Endothelial cell of umbilical vein (primary cell): ENCODE measurements at regions not wholly inside any gene's neighbourhood (a gene's known extent, or its start where the extent isn't known, plus 50 kb on each side); places are given as distances from the start of the nearest gene placed in this dataset.

Experiments used
- BruUV-seq: library from RNA; stranded (reverse); fragments of 400-500 nt; replicated peaks from 2 replicates; lab custom pipeline; 2021; lab: Mats Ljungman, UMichigan
- CTCF ChIA-PET: fragments of 300-600, 350-600 bp; sonication (Branson Sonifier 250); formaldehyde crosslinking; loops from one replicate; lab custom pipeline; 2021; ENCODE audit warnings: antibody characterized with exemption, inconsistent platforms; lab: Charles Lee
- POLR2A ChIA-PET: fragments of 300-600, 350-600 bp; sonication (Branson Sonifier 250); formaldehyde crosslinking; loops from one replicate; lab custom pipeline; 2021; ENCODE audit warnings: antibody characterized with exemption, inconsistent platforms; lab: Charles Lee
- DNase-seq: peaks from one replicate; pipeline ENCODE4 v3.0.0-alpha.2; 2011; ENCODE audit warnings: low read depth, low spot score
- FAIRE-seq: peaks from 2 replicates; lab custom pipeline; 2011; peaks lifted over from hg19 to GRCh38; lab: Jason Lieb, UNC
- H2AFZ ChIP-seq: 2 replicates; pipeline ENCODE4 v1.6.0; 2012; ENCODE audit warnings: low read depth, low read length, control low read depth, inconsistent platforms
- H3K27ac ChIP-seq: 2 replicates; pipeline ENCODE4 v1.5.1; 2011; ENCODE audit warnings: low read depth, mild to moderate bottlenecking, control low read depth, low read length, moderate library complexity; ENCODE audit not compliant: insufficient read depth
- H3K27me3 ChIP-seq, 2 experiments: 2 replicates each; pipeline versions ENCODE4 v1.6.0 to v1.6.1; 2011; ENCODE audit warnings: low read length in 2 of 2, mixed read lengths in 1 of 2; ENCODE audit not compliant: control insufficient read depth in 2 of 2, insufficient read depth in 2 of 2
- H3K36me3 ChIP-seq, 2 experiments: 2 replicates in 1 of 2; 3 replicates in 1 of 2; pipeline ENCODE4 v1.5.1; 2011; ENCODE audit warnings: low read length in 2 of 2, mild to moderate bottlenecking in 1 of 2, moderate library complexity in 1 of 2; ENCODE audit not compliant: control insufficient read depth in 2 of 2, insufficient read depth in 2 of 2; ENCODE audit errors: extremely low read depth in 1 of 2
- H3K4me1 ChIP-seq: 3 replicates; pipeline ENCODE4 v1.5.1; 2011; ENCODE audit warnings: mild to moderate bottlenecking, low read length; ENCODE audit not compliant: control insufficient read depth, insufficient read depth; ENCODE audit errors: extremely low read depth
- H3K4me2 ChIP-seq: 2 replicates; pipeline ENCODE4 v1.6.1; 2011; ENCODE audit warnings: low read length, control low read depth, mixed read lengths; ENCODE audit not compliant: insufficient read depth
- H3K4me3 ChIP-seq, 3 experiments: fragments of 200-600 bp in 1 of 3; sonication (generic), shearing (Covaris generic) in 1 of 3; replicated peaks in 1 of 3; 2 replicates each; pipeline ENCODE4 v1.5.1; 2011 to 2016; ENCODE audit warnings: control low read depth in 3 of 3, low read length in 3 of 3, mild to moderate bottlenecking in 2 of 3, inconsistent platforms in 1 of 3, low read depth in 1 of 3, moderate library complexity in 1 of 3; ENCODE audit not compliant: insufficient read depth in 1 of 3
- H3K79me2 ChIP-seq: 2 replicates; pipeline ENCODE4 v1.6.0; 2012; ENCODE audit warnings: low read length, inconsistent platforms; ENCODE audit not compliant: control insufficient read depth, insufficient read depth
- H3K9ac ChIP-seq: replicated peaks from 2 replicates; pipeline ENCODE3; 2011; ENCODE audit warnings: low read length, control low read depth; ENCODE audit not compliant: insufficient read depth; ENCODE audit errors: extremely low read depth
- H3K9me1 ChIP-seq: replicated peaks from 3 replicates; pipeline ENCODE4 v1.6.0; 2011; ENCODE audit warnings: mild to moderate bottlenecking, low read length; ENCODE audit not compliant: control insufficient read depth, insufficient read depth; ENCODE audit errors: extremely low read depth
- H3K9me3 ChIP-seq: replicated peaks from 2 replicates; pipeline ENCODE4 v1.5.1; 2012; ENCODE audit warnings: low read length, inconsistent platforms; ENCODE audit not compliant: control insufficient read depth, insufficient read depth
- H4K20me1 ChIP-seq: replicated peaks from 2 replicates; pipeline ENCODE3; 2011; ENCODE audit warnings: mild to moderate bottlenecking, low read length; ENCODE audit not compliant: control insufficient read depth, insufficient read depth; ENCODE audit errors: extremely low read depth
- EZH2 ChIP-seq: IDR thresholded peaks from 2 replicates; pipeline ENCODE4 v1.6.1; 2012; ENCODE audit warnings: borderline replicate concordance, low read depth, mild to moderate bottlenecking, moderate library complexity, low read length, inconsistent platforms; ENCODE audit not compliant: severe bottlenecking
- FOS ChIP-seq: IDR thresholded peaks from 2 replicates; pipeline ENCODE4 v1.6.1; 2011; ENCODE audit warnings: mild to moderate bottlenecking, low read length, moderate library complexity, borderline replicate concordance; ENCODE audit not compliant: insufficient read depth
- GATA2 ChIP-seq: IDR thresholded peaks from 2 replicates; pipeline ENCODE4 v1.7.0; 2011; ENCODE audit warnings: low read depth, mild to moderate bottlenecking, moderate library complexity, mixed read lengths, low read length; ENCODE audit not compliant: insufficient read length, insufficient read depth
- JUN ChIP-seq: IDR thresholded peaks from 2 replicates; pipeline ENCODE4 v1.6.1; 2011; ENCODE audit warnings: borderline replicate concordance, low read depth; ENCODE audit not compliant: insufficient read length, insufficient read depth
- MYC ChIP-seq: IDR thresholded peaks from one replicate; pipeline ENCODE4 v1.6.1; 2011; ENCODE audit warnings: mild to moderate bottlenecking, low read depth, low read length
- POLR2A ChIP-seq: IDR thresholded peaks from 2 replicates; pipeline ENCODE4 v1.6.1; 2012; ENCODE audit warnings: low read depth, mild to moderate bottlenecking, control low read depth, low read length
- POLR2AphosphoS5 ChIP-seq: IDR thresholded peaks from 2 replicates; pipeline ENCODE4 v1.6.1; 2012; ENCODE audit warnings: low read depth, mild to moderate bottlenecking, control low read depth, low read length, moderate library complexity; ENCODE audit not compliant: insufficient read depth
- dilution Hi-C: fragments of 300-500 bp; cut with MboI; formaldehyde crosslinking; loops from one replicate; pipeline ENCODE4 v1.15.0; 2019; ENCODE audit warnings: low sequenced_read_pairs; ENCODE audit not compliant: extremely low pct_ligation_motif_present
- intact Hi-C: fragments of 100-400 bp; cut with micrococcal nuclease; formaldehyde crosslinking; loops from one replicate; pipeline ENCODE4 v1.10.0; 2022
- TF ChIP-seq, protein P1 (sequence below), 2 donors: IDR thresholded peaks; 1 replicate in 1 of 2; 2 replicates in 1 of 2; pipeline ENCODE4 v1.5.1; 2011; ENCODE audit warnings: low read length in 2 of 2, mild to moderate bottlenecking in 2 of 2, moderate library complexity in 2 of 2, control low read depth in 1 of 2, inconsistent platforms in 1 of 2, low read depth in 1 of 2; ENCODE audit not compliant: insufficient read depth in 1 of 2; ENCODE audit errors: extremely low read depth in 1 of 2
- TF ChIP-seq, protein P2 (sequence below): IDR thresholded peaks from 2 replicates; pipeline ENCODE4 v1.6.1; 2011; ENCODE audit not compliant: insufficient read depth, insufficient read length

DNA sequence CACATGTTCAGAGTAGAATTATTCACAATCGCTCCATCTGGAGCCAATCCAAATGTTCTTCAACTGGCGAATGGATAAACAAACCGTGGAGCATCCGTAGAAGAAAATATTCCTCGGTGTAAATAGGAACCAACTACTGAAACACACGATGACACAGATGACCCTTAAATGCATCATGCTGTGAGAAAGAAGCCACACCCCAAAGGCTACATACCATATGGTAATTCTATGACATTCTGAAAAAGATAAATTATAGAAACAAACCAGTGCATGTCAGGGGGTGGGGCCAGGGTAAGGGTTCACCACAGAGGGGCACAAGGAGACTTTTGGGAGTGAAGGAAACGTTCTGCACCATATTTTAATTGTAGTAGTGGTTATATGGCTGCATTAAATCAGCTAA lies 312.2 kb upstream of the SMIM21 start:
- CTCF ChIA-PET = no interaction called here
- no peak overlapping the region for H3K4me3 ChIP-seq
- H2AFZ ChIP-seq = no peak overlapping the region
- no peaks in the 10 kb centered on the region for H3K27me3 ChIP-seq
- H3K9me3 ChIP-seq = peaks cover 4% of the 10 kb centered on the region
- TF ChIP-seq, protein P1, sequence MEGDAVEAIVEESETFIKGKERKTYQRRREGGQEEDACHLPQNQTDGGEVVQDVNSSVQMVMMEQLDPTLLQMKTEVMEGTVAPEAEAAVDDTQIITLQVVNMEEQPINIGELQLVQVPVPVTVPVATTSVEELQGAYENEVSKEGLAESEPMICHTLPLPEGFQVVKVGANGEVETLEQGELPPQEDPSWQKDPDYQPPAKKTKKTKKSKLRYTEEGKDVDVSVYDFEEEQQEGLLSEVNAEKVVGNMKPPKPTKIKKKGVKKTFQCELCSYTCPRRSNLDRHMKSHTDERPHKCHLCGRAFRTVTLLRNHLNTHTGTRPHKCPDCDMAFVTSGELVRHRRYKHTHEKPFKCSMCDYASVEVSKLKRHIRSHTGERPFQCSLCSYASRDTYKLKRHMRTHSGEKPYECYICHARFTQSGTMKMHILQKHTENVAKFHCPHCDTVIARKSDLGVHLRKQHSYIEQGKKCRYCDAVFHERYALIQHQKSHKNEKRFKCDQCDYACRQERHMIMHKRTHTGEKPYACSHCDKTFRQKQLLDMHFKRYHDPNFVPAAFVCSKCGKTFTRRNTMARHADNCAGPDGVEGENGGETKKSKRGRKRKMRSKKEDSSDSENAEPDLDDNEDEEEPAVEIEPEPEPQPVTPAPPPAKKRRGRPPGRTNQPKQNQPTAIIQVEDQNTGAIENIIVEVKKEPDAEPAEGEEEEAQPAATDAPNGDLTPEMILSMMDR (IDR thresholded peaks at IDR 0.05; ENCODE audit: extremely low read depth in 1 of 2, insufficient read depth in 1 of 2, low read depth in 1 of 2, low read length in 2 of 2) = no peak
- no peak for TF ChIP-seq POLR2AphosphoS5
- TF ChIP-seq, protein P2, sequence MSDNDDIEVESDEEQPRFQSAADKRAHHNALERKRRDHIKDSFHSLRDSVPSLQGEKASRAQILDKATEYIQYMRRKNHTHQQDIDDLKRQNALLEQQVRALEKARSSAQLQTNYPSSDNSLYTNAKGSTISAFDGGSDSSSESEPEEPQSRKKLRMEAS = no peak
- no peak for TF ChIP-seq POLR2A
- TF ChIP-seq JUN = no peak
- no peak for TF ChIP-seq FOS
- TF ChIP-seq MYC = no peak
- no peak for TF ChIP-seq GATA2
- TF ChIP-seq EZH2 = no peak
- dilution Hi-C loops = no loop called here
- BruUV-seq = no TSS peak
- DNase-seq (no peak), FAIRE-seq (no peak)
- no peaks in the 10 kb centered on the region for H3K4me1 ChIP-seq
- H3K9ac ChIP-seq = no peak overlapping the region
- no peaks in the 10 kb centered on the region for H4K20me1 ChIP-seq
- POLR2A ChIA-PET = no interaction called here
- intact Hi-C loops = no loop called here
- no peaks in the 10 kb centered on the region for H3K79me2 ChIP-seq
- no peak overlapping the region for H3K4me2 ChIP-seq
- no peak overlapping the region for H3K27ac ChIP-seq
- H3K9me1 ChIP-seq = no peaks in the 10 kb centered on the region
- no peaks in the 10 kb centered on the region for H3K36me3 ChIP-seq
